T47D (cell line): ENCODE measurements at regions not wholly inside any gene's neighbourhood (a gene's known extent, or its start where the extent isn't known, plus 50 kb on each side); places are given as distances from the start of the nearest gene placed in this dataset.

Experiments used
- DNase-seq, 2 experiments: peaks; one replicate each; pipeline versions ENCODE4 v3.0.0 to v3.0.0-alpha.2; 2011 to 2012; ENCODE audit warnings: low read depth in 1 of 2, low spot score in 1 of 2
- JUND ChIP-seq: IDR thresholded peaks from 2 replicates; pipeline ENCODE4 v1.6.1; 2012; ENCODE audit warnings: low read depth
- in situ Hi-C: cut with HindIII; loops from 2 replicates; pipeline ENCODE4 v1.10.0; 2016; ENCODE audit warnings: low sequenced_read_pairs, low pct_unique_long_range_greater_than_20kb

- no peak for DNase-seq
- in situ Hi-C loops = no loop called here
- no peak for TF ChIP-seq JUND
Observed at GRCh38 chr6:119891644-119892043, 542.1 kb upstream of the MAN1A1 start.

- no peak for TF ChIP-seq JUND
- in situ Hi-C loops = no loop called here
- no peak for DNase-seq
Observed at GRCh38 chr6:119891206-119891605, 541.6 kb upstream of the MAN1A1 start.

GRCh38 chr6:119890470-119890869, 540.9 kb upstream of the MAN1A1 start:
- DNase-seq = no peak
- TF ChIP-seq JUND = no peak
- in situ Hi-C loops = no loop called here

- no peak for DNase-seq
- in situ Hi-C loops = no loop called here
- no peak for TF ChIP-seq JUND
Observed at GRCh38 chr6:119887666-119888065, 538.1 kb upstream of the MAN1A1 start.

- no peak for TF ChIP-seq JUND
- in situ Hi-C loops = no loop called here
- no peak for DNase-seq
Observed at GRCh38 chr6:119881416-119881815, 531.9 kb upstream of the MAN1A1 start.

- in situ Hi-C loops = no loop called here
- no peak for TF ChIP-seq JUND
Observed at GRCh38 chr6:119880840-119881239, 531.3 kb upstream of the MAN1A1 start.

GRCh38 chr6:119879731-119880130, 530.2 kb upstream of the MAN1A1 start:
- in situ Hi-C loops = no loop called here
- no peak for TF ChIP-seq JUND
- DNase-seq = no peak

More at GRCh38 chr6:119880840-119881239, 531.3 kb upstream of the MAN1A1 start:
- no peak for DNase-seq

- in situ Hi-C loops = no loop called here
- no peak for DNase-seq
- no peak for TF ChIP-seq JUND
Observed at GRCh38 chr6:119874381-119874780, 524.8 kb upstream of the MAN1A1 start.

- DNase-seq = no peak
- in situ Hi-C loops = no loop called here
- no peak for TF ChIP-seq JUND
Observed at GRCh38 chr6:119873107-119873506, 523.5 kb upstream of the MAN1A1 start.

GRCh38 chr6:119871520-119871919, 522.0 kb upstream of the MAN1A1 start:
- TF ChIP-seq JUND = no peak
- no peak for DNase-seq
- in situ Hi-C loops = no loop called here

GRCh38 chr6:119865466-119866350, 516.1 kb upstream of the MAN1A1 start:
- DNase-seq = peak in 1 of 2 experiments; percentile 9
- in situ Hi-C loops = no loop called here
- no peak for TF ChIP-seq JUND

- in situ Hi-C loops = no loop called here
- DNase-seq = no peak
- TF ChIP-seq JUND = no peak
Observed at GRCh38 chr6:119862719-119863118, 513.2 kb upstream of the MAN1A1 start.

GRCh38 chr6:119858901-119859300, 509.3 kb upstream of the MAN1A1 start:
- DNase-seq = no peak
- in situ Hi-C loops = no loop called here
- no peak for TF ChIP-seq JUND

- in situ Hi-C loops = no loop called here
- TF ChIP-seq JUND = no peak
- DNase-seq = no peak
Observed at GRCh38 chr6:119856136-119856535, 506.6 kb upstream of the MAN1A1 start.
